ENCODE measurements at regions not wholly inside any gene's neighbourhood (a gene's known extent, or its start where the extent isn't known, plus 50 kb on each side); places are given as distances from the start of the nearest gene placed in this dataset.
"Not testable (repeated sequence)": the region's sequence is repeated elsewhere in the genome, so short reads cannot be mapped to it uniquely, and the experiment has no call there.

DNA sequence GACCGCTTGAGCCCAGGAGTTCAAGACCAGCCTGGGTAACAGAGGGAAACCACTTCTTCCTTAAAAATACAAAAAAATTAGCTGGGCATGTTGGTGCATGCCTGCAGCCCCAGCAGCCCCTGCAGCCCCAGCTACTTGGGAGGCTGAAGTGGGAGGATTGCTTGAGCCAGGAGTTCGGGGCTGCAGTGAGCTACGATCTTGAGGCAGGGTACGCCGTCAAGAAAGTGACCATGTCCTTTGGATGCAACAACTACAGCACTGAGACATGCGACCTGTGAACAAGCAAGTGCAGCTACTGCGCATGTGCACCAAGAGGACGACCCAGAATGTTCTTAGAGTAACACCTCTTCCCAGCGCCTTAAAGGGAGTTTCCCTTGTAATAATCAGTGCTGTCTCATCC, 66.6 kb upstream of the ZNF479 start:
- no peak overlapping the region for H3K27ac Mint-ChIP-seq
- no peak overlapping the region for H3K4me3 Mint-ChIP-seq
- CTCF ChIA-PET: no interaction called here
- H3K36me3 Mint-ChIP-seq (ENCODE audit: low read depth): no peaks in the 10 kb centered on the region
- no peaks in the 10 kb centered on the region for H3K9me3 Mint-ChIP-seq
- DNase-seq: no peak
- POLR2A ChIA-PET: no interaction called here
- no peaks in the 10 kb centered on the region for H3K4me1 Mint-ChIP-seq
- no peaks in the 10 kb centered on the region for H3K27me3 Mint-ChIP-seq

DNA sequence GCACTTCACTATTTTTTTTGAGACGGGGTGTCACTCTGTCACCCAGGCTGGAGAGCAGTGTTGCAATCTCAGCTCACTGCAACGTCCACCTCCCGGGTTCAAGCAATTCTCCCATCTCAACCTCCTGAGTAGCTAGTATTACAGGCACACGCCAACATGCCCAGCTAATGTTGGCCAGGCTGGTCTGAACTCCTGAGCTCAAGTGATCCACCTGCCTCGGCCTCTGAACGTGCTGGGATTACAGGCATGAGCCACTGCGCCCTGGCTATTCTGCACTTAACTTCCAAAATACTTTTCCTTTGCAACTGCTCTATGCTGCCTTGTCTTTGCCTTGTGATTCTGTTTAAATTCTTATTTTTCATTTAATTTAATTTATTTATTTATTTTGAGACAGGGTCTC, 67.0 kb upstream of the ZNF479 start:
- no peak for DNase-seq
- Mint-ChIP-seq H3K27me3 (no peaks in the 10 kb centered on the region), H3K9me3 (peaks cover 3% of the 10 kb centered on the region), H3K27ac (no peak overlapping the region), H3K36me3 (ENCODE audit: low read depth) (no peaks in the 10 kb centered on the region), H3K4me1 (no peaks in the 10 kb centered on the region), H3K4me3 (no peak overlapping the region)
- POLR2A ChIA-PET: no interaction called here
- CTCF ChIA-PET: no interaction called here

DNA sequence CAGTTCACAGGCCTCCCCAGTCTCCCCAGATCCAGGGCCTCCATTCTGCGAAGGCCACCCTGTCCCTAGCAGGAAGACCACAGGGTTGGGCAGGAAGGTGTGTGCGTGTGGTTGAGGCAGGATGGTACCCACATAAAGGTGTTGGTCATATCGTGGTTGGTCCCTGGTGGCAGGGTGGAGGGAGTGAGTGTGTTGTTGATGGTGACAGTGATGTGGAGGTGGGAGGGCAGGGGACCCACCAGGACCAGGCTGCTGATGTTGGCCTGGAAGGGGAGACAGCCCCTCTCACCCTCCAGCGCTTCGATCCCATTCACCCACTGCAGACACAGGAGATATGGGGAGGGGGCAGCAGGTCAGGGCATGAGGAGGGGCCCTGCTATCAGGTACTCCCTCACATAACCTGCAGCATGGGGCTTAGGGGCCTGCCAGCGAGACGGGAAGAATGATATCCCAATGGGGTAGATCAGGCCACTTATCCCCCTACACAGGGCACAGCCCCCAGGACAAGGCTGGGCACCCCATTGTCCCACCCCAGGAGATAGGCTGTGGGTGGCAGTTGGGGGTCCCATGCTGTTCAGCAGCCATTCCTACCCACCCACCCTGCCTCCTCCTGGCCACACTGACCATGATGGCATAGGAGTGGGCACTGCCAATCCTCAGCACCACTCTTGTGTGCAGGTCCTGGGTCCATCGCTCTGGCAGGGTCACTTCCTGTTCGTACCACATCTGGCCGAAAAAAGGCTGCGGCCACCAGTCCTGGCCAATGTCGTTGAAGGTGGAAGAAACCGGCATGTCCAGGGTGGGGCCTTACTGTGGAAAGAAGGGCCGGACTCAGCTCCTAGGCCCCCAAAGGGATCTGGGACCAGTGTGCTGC, 69.0 kb upstream of the ZNF479 start:
- H3K27me3 Mint-ChIP-seq: no peaks in the 10 kb centered on the region
- peaks cover 7% of the 10 kb centered on the region for H3K9me3 Mint-ChIP-seq
- no peak for DNase-seq
- no peak overlapping the region for H3K27ac Mint-ChIP-seq
- H3K4me3 Mint-ChIP-seq: no peak overlapping the region
- POLR2A ChIA-PET: no interaction called here
- H3K4me1 Mint-ChIP-seq: no peaks in the 10 kb centered on the region
- no peaks in the 10 kb centered on the region for H3K36me3 Mint-ChIP-seq (ENCODE audit: low read depth)
- CTCF ChIA-PET: no interaction called here

DNA sequence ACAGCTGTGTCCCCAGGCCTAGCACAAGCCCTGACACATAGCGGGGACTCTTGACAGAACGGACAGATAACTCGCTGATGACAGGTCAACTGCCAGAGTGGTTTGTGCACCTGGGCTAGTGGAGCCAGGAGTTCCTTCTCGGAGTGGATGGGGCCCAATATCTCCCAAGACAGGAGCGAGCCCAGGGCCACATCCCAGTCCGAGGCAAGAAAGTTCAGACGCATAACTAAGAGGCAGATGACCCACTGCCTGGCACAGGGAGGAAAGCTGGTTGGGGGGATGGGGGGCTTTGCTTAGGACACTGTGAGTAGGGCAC, 69.6 kb upstream of the ZNF479 start:
- H3K27me3 Mint-ChIP-seq: no peaks in the 10 kb centered on the region
- no peaks in the 10 kb centered on the region for H3K4me1 Mint-ChIP-seq
- peaks cover 8% of the 10 kb centered on the region for H3K9me3 Mint-ChIP-seq
- H3K27ac Mint-ChIP-seq: no peak overlapping the region
- CTCF ChIA-PET: no interaction called here
- DNase-seq: no peak
- POLR2A ChIA-PET: no interaction called here
- no peaks in the 10 kb centered on the region for H3K36me3 Mint-ChIP-seq (ENCODE audit: low read depth)
- no peak overlapping the region for H3K4me3 Mint-ChIP-seq

DNA sequence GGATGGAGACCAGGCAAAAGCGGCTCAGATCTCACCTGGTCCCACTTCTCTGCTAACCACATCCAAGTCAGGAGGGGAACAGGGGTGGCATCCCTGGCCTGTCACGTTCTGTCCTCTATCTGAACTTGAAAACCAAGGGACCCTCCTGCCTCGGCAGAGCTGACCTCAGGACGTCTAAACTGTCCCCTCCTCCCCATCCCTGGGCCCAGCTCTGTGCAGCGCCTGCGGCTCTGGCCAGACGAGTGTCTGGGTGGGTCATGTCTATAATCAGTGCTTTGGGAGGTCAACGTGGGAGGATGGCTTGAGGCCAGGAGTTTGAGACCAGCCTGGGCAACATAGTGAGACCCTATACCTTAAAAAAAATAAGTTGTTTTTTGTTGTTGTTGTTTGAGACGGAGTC, 70.0 kb upstream of the ZNF479 start:
- H3K9me3 Mint-ChIP-seq: peaks cover 8% of the 10 kb centered on the region
- no peak for DNase-seq
- H3K27ac Mint-ChIP-seq: no peak overlapping the region
- H3K4me3 Mint-ChIP-seq: no peak overlapping the region
- H3K36me3 Mint-ChIP-seq (ENCODE audit: low read depth): no peaks in the 10 kb centered on the region
- ChIA-PET CTCF (no interaction called here), POLR2A (no interaction called here)
- no peaks in the 10 kb centered on the region for H3K4me1 Mint-ChIP-seq
- no peaks in the 10 kb centered on the region for H3K27me3 Mint-ChIP-seq

DNA sequence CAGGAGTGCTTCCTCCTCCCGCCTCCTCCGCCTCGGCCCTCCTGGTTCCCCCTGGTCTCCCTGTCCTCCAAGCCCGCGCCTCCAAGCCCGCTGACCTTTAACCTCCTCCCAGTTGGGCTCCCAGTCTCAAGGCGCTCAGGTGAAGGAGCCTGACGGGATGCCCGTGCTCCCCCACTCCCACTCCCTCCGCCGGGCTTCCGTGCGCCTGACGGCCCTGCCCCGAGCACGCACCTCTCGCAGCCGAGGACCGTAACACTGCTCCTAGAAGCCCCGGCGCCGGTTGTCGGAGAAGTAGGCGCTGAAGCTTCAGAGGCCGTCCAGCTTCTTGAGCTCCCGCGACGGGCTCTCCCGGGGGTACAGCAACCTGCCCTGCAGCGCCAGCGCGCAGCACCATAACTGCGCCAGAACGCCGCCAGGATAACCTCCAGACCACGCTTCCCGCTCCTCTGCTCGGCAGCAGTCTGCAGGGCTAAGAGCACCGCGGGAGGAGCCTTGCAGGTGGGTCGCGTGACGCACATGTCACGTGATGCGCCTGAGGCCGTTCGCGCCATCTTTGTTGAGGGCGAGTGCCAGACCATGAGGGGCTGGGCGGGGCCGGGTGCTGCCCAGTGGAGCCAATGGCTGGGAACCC, 71.0 kb upstream of the ZNF479 start:
- CTCF ChIA-PET: no interaction called here
- Mint-ChIP-seq H3K4me3 (no peak overlapping the region), H3K4me1 (no peaks in the 10 kb centered on the region), H3K27me3 (no peaks in the 10 kb centered on the region), H3K36me3 (ENCODE audit: low read depth) (peaks cover 2% of the 10 kb centered on the region), H3K9me3 (peaks cover 14% of the 10 kb centered on the region), H3K27ac (no peak overlapping the region)
- POLR2A ChIA-PET: no interaction called here
- DNase-seq: no peak

DNA sequence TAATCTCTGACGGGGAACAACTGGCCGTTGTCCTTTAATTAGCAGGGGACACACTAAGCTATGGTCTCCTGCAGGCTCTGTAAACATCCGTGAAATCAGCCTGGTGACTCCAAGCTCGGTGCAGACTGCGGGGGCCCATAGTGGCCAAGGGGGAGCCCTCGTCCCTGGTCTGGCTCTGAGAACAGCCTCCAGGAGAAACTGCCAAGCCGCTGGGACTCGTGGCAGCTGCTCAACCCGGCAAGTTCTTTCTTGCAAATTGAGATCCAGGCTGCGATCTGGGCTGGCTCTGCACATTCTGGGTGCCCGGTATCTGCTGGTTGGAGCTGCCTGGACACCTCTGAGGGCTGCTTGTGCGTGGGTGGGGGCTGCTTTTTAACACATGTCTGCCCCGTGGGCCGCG, 71.6 kb upstream of the ZNF479 start:
- H3K27ac Mint-ChIP-seq; H3K36me3 Mint-ChIP-seq (ENCODE audit: low read depth); H3K4me1 Mint-ChIP-seq; H3K27me3 Mint-ChIP-seq; DNase-seq; CTCF ChIA-PET; POLR2A ChIA-PET; H3K4me3 Mint-ChIP-seq: not testable (repeated sequence)
- H3K9me3 Mint-ChIP-seq: peaks cover 18% of the 10 kb centered on the region

DNA sequence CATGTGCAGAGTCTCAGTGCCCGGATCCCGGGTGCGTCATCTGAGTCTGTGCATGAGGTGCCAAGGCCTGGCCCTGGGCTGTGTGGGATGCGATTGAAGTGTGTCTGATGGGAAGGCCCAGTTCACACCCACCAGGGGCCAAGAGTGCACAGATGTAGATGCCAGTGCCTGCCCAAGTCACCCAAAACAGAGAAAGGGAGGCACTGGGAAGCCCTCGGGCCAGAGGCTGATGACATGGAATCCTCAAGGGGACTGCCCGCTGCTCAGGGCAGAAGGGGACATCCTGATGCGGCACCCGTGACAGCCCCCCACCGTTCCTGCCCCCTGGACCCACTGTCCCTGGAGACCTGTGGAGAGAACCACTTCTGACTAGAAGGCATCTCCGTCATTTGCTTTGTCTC, 72.2 kb upstream of the ZNF479 start:
- H3K27me3 Mint-ChIP-seq: no peaks in the 10 kb centered on the region
- no peak overlapping the region for H3K27ac Mint-ChIP-seq
- no peak overlapping the region for H3K4me3 Mint-ChIP-seq
- no peak for DNase-seq
- ChIA-PET CTCF (no interaction called here), POLR2A (no interaction called here)
- peaks cover 21% of the 10 kb centered on the region for H3K9me3 Mint-ChIP-seq
- H3K36me3 Mint-ChIP-seq (ENCODE audit: low read depth): peaks cover 2% of the 10 kb centered on the region
- no peaks in the 10 kb centered on the region for H3K4me1 Mint-ChIP-seq

DNA sequence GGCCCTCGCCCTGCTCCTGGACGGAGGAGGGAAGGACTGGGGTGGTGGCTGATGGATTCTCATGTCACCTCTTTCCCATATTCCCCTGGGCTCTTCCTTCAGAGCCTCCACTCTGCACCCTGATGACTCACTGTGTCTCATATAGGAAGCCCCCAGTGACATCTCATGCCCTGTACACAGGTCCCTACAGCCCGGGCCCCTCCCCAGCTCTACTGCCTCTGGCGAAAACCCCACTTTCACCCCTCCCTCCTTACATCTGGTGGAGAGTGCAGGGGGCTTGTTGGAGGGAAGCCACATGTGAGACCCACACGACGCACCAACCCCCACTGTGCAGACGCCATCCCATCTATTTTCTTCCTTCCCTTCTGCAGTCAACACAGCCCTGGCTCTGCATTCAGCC, 72.8 kb upstream of the ZNF479 start:
- Mint-ChIP-seq H3K4me1 (no peaks in the 10 kb centered on the region), H3K36me3 (ENCODE audit: low read depth) (peaks cover 2% of the 10 kb centered on the region), H3K9me3 (peaks cover 24% of the 10 kb centered on the region), H3K4me3 (no peak overlapping the region), H3K27me3 (no peaks in the 10 kb centered on the region), H3K27ac (no peak overlapping the region)
- ChIA-PET CTCF (no interaction called here), POLR2A (no interaction called here)
- DNase-seq: no peak

DNA sequence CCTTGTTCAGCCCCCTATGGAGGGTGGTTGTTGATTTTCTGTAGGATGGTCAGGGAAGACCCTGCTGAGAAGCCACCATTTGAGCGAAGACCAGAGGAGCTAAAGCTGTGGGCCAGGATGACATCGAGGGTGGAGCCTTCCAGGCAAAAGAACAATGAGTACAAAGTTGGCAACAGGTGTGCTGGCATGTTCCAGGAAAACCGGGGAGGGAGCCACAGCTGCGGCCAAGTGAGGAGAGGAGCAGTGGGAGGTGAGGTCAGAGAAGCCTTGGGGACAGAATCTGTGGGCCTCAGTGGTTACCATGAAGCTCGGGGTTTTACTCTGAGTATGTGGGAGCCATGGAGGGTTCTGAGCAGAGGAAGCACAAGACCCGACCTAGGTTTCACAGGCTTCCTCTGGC, 75.6 kb upstream of the ZNF479 start:
- Mint-ChIP-seq H3K4me3 (no peak overlapping the region), H3K36me3 (ENCODE audit: low read depth) (peaks cover 2% of the 10 kb centered on the region), H3K4me1 (no peaks in the 10 kb centered on the region), H3K27ac (no peak overlapping the region), H3K9me3 (peaks cover 33% of the 10 kb centered on the region), H3K27me3 (no peaks in the 10 kb centered on the region)
- POLR2A ChIA-PET: no interaction called here
- CTCF ChIA-PET: no interaction called here
- no peak for DNase-seq

DNA sequence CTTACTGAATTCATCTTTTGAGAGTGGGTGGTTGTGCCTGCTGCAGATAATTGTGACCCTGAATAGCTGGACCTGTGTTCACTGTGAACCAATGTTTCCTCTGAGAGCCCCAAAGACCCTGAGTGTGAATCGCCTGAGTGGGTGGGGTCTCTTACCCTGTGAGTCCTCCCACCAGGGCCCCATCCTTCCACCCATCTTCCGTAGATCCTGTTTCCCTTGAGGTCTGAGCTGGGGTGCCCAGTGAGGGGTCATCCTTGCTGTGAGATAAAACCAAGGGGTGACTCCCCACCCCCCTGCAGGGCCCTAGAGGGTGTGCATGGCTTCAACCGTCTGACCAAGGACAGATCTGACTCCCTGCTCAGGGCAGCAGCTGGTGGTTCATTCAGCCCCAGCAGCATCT, 78.0 kb upstream of the ZNF479 start:
- ChIA-PET CTCF (no interaction called here), POLR2A (no interaction called here)
- Mint-ChIP-seq H3K27me3 (no peaks in the 10 kb centered on the region), H3K9me3 (peaks cover 41% of the 10 kb centered on the region), H3K4me1 (no peaks in the 10 kb centered on the region), H3K27ac (no peak overlapping the region), H3K36me3 (ENCODE audit: low read depth) (peaks cover 2% of the 10 kb centered on the region), H3K4me3 (no peak overlapping the region)
- no peak for DNase-seq

DNA sequence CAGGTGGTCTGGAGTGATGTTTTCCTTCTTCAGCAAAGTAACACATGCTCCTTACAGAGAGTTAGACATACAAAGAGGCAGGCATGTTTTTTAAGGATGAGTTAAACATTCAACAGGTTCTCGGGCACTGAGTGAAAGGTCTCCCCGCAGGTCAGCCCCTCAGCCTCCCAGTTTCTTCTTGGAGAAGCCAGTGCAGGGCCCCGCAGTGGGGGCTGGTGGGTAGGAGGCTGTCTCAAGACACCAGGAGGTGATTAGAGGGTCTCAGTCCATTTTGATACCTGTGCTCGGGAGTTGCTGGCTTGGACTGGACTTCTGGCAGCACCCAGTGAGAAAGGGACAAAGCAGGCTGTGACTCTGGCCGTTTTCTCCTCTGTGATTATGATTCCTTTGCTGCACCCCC, 78.6 kb upstream of the ZNF479 start:
- Mint-ChIP-seq H3K4me3 (no peak overlapping the region), H3K4me1 (no peaks in the 10 kb centered on the region), H3K36me3 (ENCODE audit: low read depth) (peaks cover 2% of the 10 kb centered on the region), H3K27me3 (no peaks in the 10 kb centered on the region), H3K27ac (no peak overlapping the region), H3K9me3 (peaks cover 47% of the 10 kb centered on the region)
- no peak for DNase-seq
- POLR2A ChIA-PET: no interaction called here
- CTCF ChIA-PET: no interaction called here

DNA sequence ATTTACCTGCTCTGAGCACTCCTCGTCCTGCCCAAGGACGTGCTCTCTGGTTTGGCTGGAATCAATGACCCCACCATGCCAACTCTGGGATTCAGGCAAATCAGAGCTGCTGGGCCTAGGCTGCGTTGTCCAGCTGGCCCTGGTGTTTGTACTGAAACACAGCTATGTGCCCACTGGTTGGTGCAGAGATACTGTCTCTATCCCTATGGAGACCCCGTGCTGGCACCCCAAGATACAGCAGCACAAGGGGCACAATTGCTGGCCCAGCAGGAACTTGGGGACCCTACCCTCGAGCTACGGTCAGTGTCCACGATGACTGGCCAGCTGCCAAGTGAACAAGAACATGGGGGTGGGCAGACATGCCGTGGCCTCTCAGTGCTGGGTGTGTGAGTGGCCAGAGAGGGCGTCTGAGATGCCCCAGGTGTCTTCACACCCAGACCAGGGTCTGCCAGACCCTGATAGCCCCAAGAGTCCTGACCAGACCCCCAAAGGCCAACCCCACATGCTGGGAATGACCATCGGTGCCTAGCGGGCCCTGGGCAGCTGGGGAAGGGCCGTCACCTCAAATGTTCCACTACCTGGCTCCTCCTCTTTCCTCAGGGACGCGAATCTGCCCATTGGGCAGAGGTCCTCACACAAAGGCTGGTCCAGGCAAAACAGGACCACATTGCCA, 79.3 kb upstream of the ZNF479 start:
- ChIA-PET CTCF (no interaction called here), POLR2A (no interaction called here)
- Mint-ChIP-seq H3K27ac (no peak overlapping the region), H3K4me1 (no peaks in the 10 kb centered on the region), H3K36me3 (ENCODE audit: low read depth) (peaks cover 2% of the 10 kb centered on the region), H3K27me3 (no peaks in the 10 kb centered on the region), H3K9me3 (peaks cover 50% of the 10 kb centered on the region), H3K4me3 (no peak overlapping the region)
- DNase-seq: no peak

DNA sequence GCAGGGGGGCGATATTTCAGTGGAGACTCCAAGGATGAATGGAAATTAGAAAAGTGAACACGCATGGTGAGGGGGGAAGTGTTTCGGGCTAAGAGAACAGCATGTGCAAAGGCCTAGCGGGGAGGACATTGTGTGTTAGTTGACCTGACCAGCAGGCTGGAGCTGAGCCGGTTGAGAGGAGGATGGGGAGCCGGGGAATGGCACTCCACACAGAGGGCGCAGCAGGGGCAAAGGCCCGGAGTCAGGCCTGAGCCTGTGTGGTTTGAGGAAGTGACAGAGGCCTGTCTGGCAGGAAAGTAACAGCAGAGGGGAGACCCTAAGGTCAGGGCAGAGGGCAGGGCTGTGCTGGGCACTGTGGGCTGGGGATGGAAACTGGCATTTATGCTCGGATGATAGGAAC, 83.2 kb upstream of the ZNF479 start:
- POLR2A ChIA-PET: no interaction called here
- H3K36me3 Mint-ChIP-seq (ENCODE audit: low read depth): peaks cover 8% of the 10 kb centered on the region
- CTCF ChIA-PET: no interaction called here

More for the DNA sequence above, 83.2 kb upstream of the ZNF479 start:
- H3K9me3 Mint-ChIP-seq: peaks cover 62% of the 10 kb centered on the region
- H3K27ac Mint-ChIP-seq: no peak overlapping the region
- no peak for DNase-seq
- H3K4me1 Mint-ChIP-seq: no peaks in the 10 kb centered on the region
- H3K4me3 Mint-ChIP-seq: no peak overlapping the region
- H3K27me3 Mint-ChIP-seq: no peaks in the 10 kb centered on the region
